KMS-11 (cell line): ENCODE measurements at regions not wholly inside any gene's neighbourhood (a gene's known extent, or its start where the extent isn't known, plus 50 kb on each side); places are given as distances from the start of the nearest gene placed in this dataset.

Experiments used
- H2AFZ ChIP-seq: fragments of 200-600 bp; sonication (generic); 2 replicates; pipeline ENCODE4 v1.6.1; 2016; ENCODE audit warnings: antibody characterized with exemption, mixed run types, low read depth
- H3K27ac ChIP-seq: fragments of 200-600 bp; sonication (generic); 2 replicates; pipeline ENCODE4 v1.6.1; 2016; ENCODE audit warnings: mild to moderate bottlenecking, mixed run types
- H3K27me3 ChIP-seq: fragments of 200-600 bp; sonication (generic); 2 replicates; pipeline ENCODE4 v1.6.1; 2017; ENCODE audit warnings: mild to moderate bottlenecking, low read depth, mixed run types, moderate library complexity; ENCODE audit not compliant: insufficient read depth
- H3K36me3 ChIP-seq: fragments of 200-600 bp; sonication (generic); 2 replicates; pipeline ENCODE4 v1.6.1; 2017; ENCODE audit warnings: mild to moderate bottlenecking, mixed run types; ENCODE audit not compliant: insufficient read depth
- H3K4me1 ChIP-seq: fragments of 200-600 bp; sonication (generic); 2 replicates; pipeline ENCODE4 v1.6.1; 2016; ENCODE audit warnings: mild to moderate bottlenecking, low read depth, mixed run types; ENCODE audit not compliant: poor library complexity, severe bottlenecking
- H3K4me2 ChIP-seq: fragments of 200-600 bp; sonication (generic); 2 replicates; pipeline ENCODE4 v1.7.0; 2016; ENCODE audit warnings: mild to moderate bottlenecking, mixed run types
- H3K4me3 ChIP-seq: fragments of 200-600 bp; sonication (generic); IDR thresholded peaks from 2 replicates; pipeline ENCODE4 v1.6.1; 2017; ENCODE audit warnings: low read depth, low read length, mixed read lengths; ENCODE audit not compliant: insufficient read depth
- H3K79me2 ChIP-seq: fragments of 200-600 bp; sonication (generic); 2 replicates; pipeline ENCODE4 v1.6.1; 2016; ENCODE audit warnings: low read depth, mixed run types; ENCODE audit not compliant: insufficient read depth
- H3K9ac ChIP-seq: fragments of 200-600 bp; sonication (generic); 2 replicates; pipeline ENCODE4 v1.6.1; 2016; ENCODE audit warnings: mild to moderate bottlenecking, mixed run types
- H4K20me1 ChIP-seq: fragments of 200-600 bp; sonication (generic); 2 replicates; pipeline ENCODE4 v1.6.1; 2016; ENCODE audit warnings: mild to moderate bottlenecking, mixed run types; ENCODE audit not compliant: insufficient read depth
- TF ChIP-seq, protein P1 (sequence below): fragments of 200-600 bp; sonication (generic); conservative IDR thresholded peaks from 2 replicates; pipeline ENCODE4 v1.6.1; 2017; ENCODE audit warnings: low read depth, mild to moderate bottlenecking, antibody characterized with exemption, low read length, moderate library complexity, mixed read lengths

DNA sequence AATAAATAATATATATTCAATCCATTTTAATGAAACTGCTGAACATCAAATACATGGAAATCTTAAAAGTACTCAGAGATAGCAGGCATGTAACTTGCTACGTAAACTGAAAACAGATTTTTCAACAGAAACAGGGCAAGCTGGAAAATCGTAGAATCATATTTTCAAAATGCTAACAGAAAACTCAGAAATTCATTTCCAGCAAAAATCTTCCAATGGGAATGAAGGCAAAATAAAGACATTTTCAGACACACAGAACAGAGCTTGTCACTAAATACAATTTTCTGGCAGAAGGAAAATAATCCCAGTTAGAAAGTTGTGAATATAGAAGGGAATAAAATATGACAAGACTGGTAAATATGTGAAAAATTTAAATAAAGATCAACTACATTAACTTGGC is 419.9 kb upstream of the ZFP42 start:
- no peaks in the 10 kb centered on the region for H3K79me2 ChIP-seq
- H3K27me3 ChIP-seq: no peaks in the 10 kb centered on the region
- no peak overlapping the region for H3K4me2 ChIP-seq
- no peaks in the 10 kb centered on the region for H4K20me1 ChIP-seq
- H2AFZ ChIP-seq: no peak overlapping the region
- H3K4me1 ChIP-seq: no peaks in the 10 kb centered on the region
- TF ChIP-seq, protein P1, sequence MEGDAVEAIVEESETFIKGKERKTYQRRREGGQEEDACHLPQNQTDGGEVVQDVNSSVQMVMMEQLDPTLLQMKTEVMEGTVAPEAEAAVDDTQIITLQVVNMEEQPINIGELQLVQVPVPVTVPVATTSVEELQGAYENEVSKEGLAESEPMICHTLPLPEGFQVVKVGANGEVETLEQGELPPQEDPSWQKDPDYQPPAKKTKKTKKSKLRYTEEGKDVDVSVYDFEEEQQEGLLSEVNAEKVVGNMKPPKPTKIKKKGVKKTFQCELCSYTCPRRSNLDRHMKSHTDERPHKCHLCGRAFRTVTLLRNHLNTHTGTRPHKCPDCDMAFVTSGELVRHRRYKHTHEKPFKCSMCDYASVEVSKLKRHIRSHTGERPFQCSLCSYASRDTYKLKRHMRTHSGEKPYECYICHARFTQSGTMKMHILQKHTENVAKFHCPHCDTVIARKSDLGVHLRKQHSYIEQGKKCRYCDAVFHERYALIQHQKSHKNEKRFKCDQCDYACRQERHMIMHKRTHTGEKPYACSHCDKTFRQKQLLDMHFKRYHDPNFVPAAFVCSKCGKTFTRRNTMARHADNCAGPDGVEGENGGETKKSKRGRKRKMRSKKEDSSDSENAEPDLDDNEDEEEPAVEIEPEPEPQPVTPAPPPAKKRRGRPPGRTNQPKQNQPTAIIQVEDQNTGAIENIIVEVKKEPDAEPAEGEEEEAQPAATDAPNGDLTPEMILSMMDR: no peak
- no peak overlapping the region for H3K27ac ChIP-seq
- no peak overlapping the region for H3K4me3 ChIP-seq
- no peak overlapping the region for H3K9ac ChIP-seq
- no peaks in the 10 kb centered on the region for H3K36me3 ChIP-seq

GRCh38 chr4:187576751-187577150 is 418.8 kb upstream of the ZFP42 start:
- H3K27ac ChIP-seq: no peak overlapping the region
- TF ChIP-seq, protein P1: no peak
- H3K4me2 ChIP-seq: no peak overlapping the region
- no peak overlapping the region for H3K4me3 ChIP-seq
- H3K4me1 ChIP-seq: no peaks in the 10 kb centered on the region
- H4K20me1 ChIP-seq: no peaks in the 10 kb centered on the region
- H3K36me3 ChIP-seq: no peaks in the 10 kb centered on the region
- no peak overlapping the region for H2AFZ ChIP-seq
- no peak overlapping the region for H3K9ac ChIP-seq
- H3K27me3 ChIP-seq: no peaks in the 10 kb centered on the region
- no peaks in the 10 kb centered on the region for H3K79me2 ChIP-seq

DNA sequence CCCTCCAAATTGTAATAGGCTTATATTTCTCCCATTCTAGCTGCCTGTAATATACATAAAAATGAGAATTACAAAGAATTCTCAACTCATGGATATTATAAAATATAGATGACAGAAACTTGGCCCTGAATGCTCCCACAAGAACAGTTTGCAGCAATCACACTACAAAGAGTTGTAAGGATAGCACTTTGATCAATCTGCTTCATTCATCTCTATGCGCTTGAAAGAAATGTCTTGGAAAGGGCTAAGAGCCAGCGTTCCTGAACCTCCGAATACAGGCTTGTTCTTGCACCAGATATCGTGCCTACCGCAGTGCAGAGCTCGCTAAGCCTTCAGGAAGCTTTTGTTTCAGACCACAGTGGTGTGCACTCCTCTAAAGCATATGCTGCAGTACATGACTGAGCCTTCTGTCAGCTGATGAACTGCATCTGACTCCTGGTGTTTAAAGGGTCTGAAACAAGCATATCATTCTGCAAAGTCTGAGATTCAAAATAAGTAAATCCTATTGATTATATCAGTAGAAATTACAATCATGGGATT is 417.6 kb upstream of the ZFP42 start:
- Histone ChIP-seq H3K36me3 (no peaks in the 10 kb centered on the region), H3K4me2 (no peak overlapping the region), H3K27me3 (no peaks in the 10 kb centered on the region), H3K4me1 (no peaks in the 10 kb centered on the region), H3K4me3 (no peak overlapping the region), H4K20me1 (no peaks in the 10 kb centered on the region), H3K27ac (no peak overlapping the region), H3K9ac (no peak overlapping the region), H2AFZ (no peak overlapping the region), H3K79me2 (no peaks in the 10 kb centered on the region)
- TF ChIP-seq, protein P1: no peak

DNA sequence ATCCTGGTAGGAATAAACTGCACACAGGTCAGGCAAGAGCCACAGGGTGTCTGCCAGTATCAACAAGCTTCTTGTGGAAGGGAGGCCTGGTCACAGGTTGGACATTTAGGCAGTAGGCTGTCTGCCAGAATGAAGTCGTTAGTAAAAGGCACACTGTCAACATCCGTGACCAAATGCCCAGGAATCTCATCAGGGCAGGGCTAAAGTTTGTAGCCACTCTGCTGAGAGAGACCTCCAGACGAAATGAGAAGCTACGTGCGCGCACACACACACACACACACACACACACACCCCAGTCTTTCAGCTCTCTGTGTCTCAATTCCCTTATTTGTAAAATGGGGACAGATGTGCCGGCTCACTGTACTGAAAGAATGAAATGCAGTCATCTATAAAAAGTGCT is 408.7 kb upstream of the ZFP42 start:
- Histone ChIP-seq H3K4me3 (no peak overlapping the region), H4K20me1 (no peaks in the 10 kb centered on the region), H3K36me3 (no peaks in the 10 kb centered on the region), H3K27me3 (no peaks in the 10 kb centered on the region), H2AFZ (no peak overlapping the region), H3K27ac (no peak overlapping the region), H3K9ac (no peak overlapping the region), H3K4me1 (no peaks in the 10 kb centered on the region), H3K4me2 (no peak overlapping the region), H3K79me2 (no peaks in the 10 kb centered on the region)
- TF ChIP-seq, protein P1: no peak
